HEK293 (cell line): ENCODE measurements at regions not wholly inside any gene's neighbourhood (a gene's known extent, or its start where the extent isn't known, plus 50 kb on each side); places are given as distances from the start of the nearest gene placed in this dataset.

Experiments used
- CTCF ChIA-PET: fragments of 350-600 bp; formaldehyde crosslinking; extraction: SDS; loops from one replicate; lab custom pipeline; 2021; ENCODE audit warnings: antibody characterized with exemption; lab: Yijun Ruan, JAX
- POLR2A ChIA-PET: fragments of 300-600 bp; formaldehyde crosslinking; extraction: SDS; loops from one replicate; lab custom pipeline; 2020; ENCODE audit warnings: antibody characterized with exemption, inconsistent platforms; lab: Yijun Ruan, JAX
- H3K27ac ChIP-seq: fragments of 200-500 bp; sonication (Bioruptor generic); 2 replicates; pipeline ENCODE4 v1.5.1; 2014; ENCODE audit warnings: low read depth, low read length, control low read depth, inconsistent platforms; ENCODE audit errors: extremely low read depth
- H3K36me3 ChIP-seq, 2 experiments: fragments of 200-500 bp in 1 of 2; sonication (Bioruptor generic) in 1 of 2; 1 replicate in 1 of 2; 2 replicates in 1 of 2; pipeline ENCODE4 v1.5.1; 2014 to 2017; ENCODE audit warnings: inconsistent platforms in 2 of 2, low read length in 2 of 2; ENCODE audit not compliant: control insufficient read depth in 2 of 2, insufficient read depth in 1 of 2
- H3K4me1 ChIP-seq: fragments of 200-500 bp; sonication (Bioruptor generic); 2 replicates; pipeline ENCODE4 v1.5.1; 2014; ENCODE audit warnings: mild to moderate bottlenecking, low read length, inconsistent platforms; ENCODE audit not compliant: control insufficient read depth, insufficient read depth
- H3K4me3 ChIP-seq: 2 replicates; pipeline ENCODE4 v1.5.1; 2011; ENCODE audit warnings: low read depth, mild to moderate bottlenecking, control low read depth, low read length, moderate library complexity
- H3K9me3 ChIP-seq: fragments of 200-500 bp; sonication (Bioruptor generic); 2 replicates; pipeline ENCODE4 v1.5.1; 2014; ENCODE audit warnings: low read depth, low read length, inconsistent platforms; ENCODE audit not compliant: control insufficient read depth, insufficient read depth
- AEBP2 ChIP-seq: fragments of 450-650 bp; formaldehyde crosslinking; IDR thresholded peaks from 2 replicates; pipeline ENCODE4 v1.5.1; 2016; ENCODE audit warnings: missing biosample characterization, missing genetic modification characterization, borderline replicate concordance
- GFI1B ChIP-seq: fragments of 450-650 bp; formaldehyde crosslinking; IDR thresholded peaks from 2 replicates; pipeline ENCODE4 v1.5.1; 2016; ENCODE audit warnings: missing biosample characterization, missing genetic modification characterization
- GLI2 ChIP-seq: fragments of 450-650 bp; formaldehyde crosslinking; IDR thresholded peaks from 2 replicates; pipeline ENCODE4; 2017; ENCODE audit warnings: missing biosample characterization, missing genetic modification characterization, low read depth, borderline replicate concordance
- GLI4 ChIP-seq: fragments of 450-650 bp; formaldehyde crosslinking; IDR thresholded peaks from 2 replicates; pipeline ENCODE4 v1.5.1; 2016; ENCODE audit warnings: missing biosample characterization, missing genetic modification characterization
- GLIS1 ChIP-seq: fragments of 450-650 bp; formaldehyde crosslinking; IDR thresholded peaks from 2 replicates; pipeline ENCODE4 v1.5.1; 2016; ENCODE audit warnings: missing biosample characterization, missing genetic modification characterization
- GLIS2 ChIP-seq: fragments of 450-650 bp; formaldehyde crosslinking; IDR thresholded peaks from 2 replicates; pipeline ENCODE4 v1.5.1; 2016; ENCODE audit warnings: missing biosample characterization, missing genetic modification characterization
- IKZF3 ChIP-seq: fragments of 450-650 bp; IDR thresholded peaks from 2 replicates; pipeline ENCODE4 v1.5.0; 2018; ENCODE audit warnings: missing biosample characterization, mild to moderate bottlenecking, missing genetic modification characterization, moderate library complexity
- KLF1 ChIP-seq: fragments of 450-650 bp; formaldehyde crosslinking; IDR thresholded peaks from 2 replicates; pipeline ENCODE4 v1.5.1; 2016; ENCODE audit warnings: missing biosample characterization, missing genetic modification characterization
- REPIN1 ChIP-seq: fragments of 450-650 bp; formaldehyde crosslinking; IDR thresholded peaks from 2 replicates; pipeline ENCODE4 v1.5.1; 2017; ENCODE audit warnings: missing biosample characterization, missing genetic modification characterization, low read depth
- SETDB1 ChIP-seq: IDR thresholded peaks from one replicate; pipeline ENCODE4 v1.6.1; 2017; ENCODE audit warnings: mild to moderate bottlenecking, low read length, moderate library complexity, mixed read lengths; ENCODE audit not compliant: insufficient read length
- TRIM28 ChIP-seq: IDR thresholded peaks from 2 replicates; pipeline ENCODE4 v1.6.1; 2011; ENCODE audit warnings: low read length, control low read depth, borderline replicate concordance
- ZIC2 ChIP-seq: fragments of 450-650 bp; formaldehyde crosslinking; IDR thresholded peaks from 2 replicates; pipeline ENCODE4 v1.5.1; 2016; ENCODE audit warnings: missing biosample characterization, missing genetic modification characterization
- ZNF10 ChIP-seq: fragments of 450-650 bp; formaldehyde crosslinking; IDR thresholded peaks from 2 replicates; pipeline ENCODE4 v1.5.1; 2017; ENCODE audit warnings: missing biosample characterization, missing genetic modification characterization
- ZNF202 ChIP-seq: fragments of 450-650 bp; formaldehyde crosslinking; IDR thresholded peaks from 2 replicates; pipeline ENCODE4 v1.5.1; 2016; ENCODE audit warnings: missing biosample characterization, missing genetic modification characterization, borderline replicate concordance
- ZNF239 ChIP-seq: fragments of 450-650 bp; formaldehyde crosslinking; IDR thresholded peaks from 2 replicates; pipeline ENCODE4 v1.5.1; 2016; ENCODE audit warnings: missing biosample characterization, missing genetic modification characterization
- ZNF311 ChIP-seq: fragments of 450-650 bp; formaldehyde crosslinking; IDR thresholded peaks from 2 replicates; pipeline ENCODE4 v1.5.1; 2017; ENCODE audit warnings: missing biosample characterization, missing genetic modification characterization, borderline replicate concordance
- ZNF335 ChIP-seq: fragments of 450-650 bp; formaldehyde crosslinking; conservative IDR thresholded peaks from 2 replicates; pipeline ENCODE4 v1.5.1; 2016; ENCODE audit warnings: missing biosample characterization, missing genetic modification characterization
- ZNF350 ChIP-seq: fragments of 450-650 bp; formaldehyde crosslinking; IDR thresholded peaks from 2 replicates; pipeline ENCODE4 v1.5.0; 2017; ENCODE audit warnings: missing biosample characterization, mild to moderate bottlenecking, missing genetic modification characterization
- ZNF558 ChIP-seq: fragments of 450-650 bp; formaldehyde crosslinking; IDR thresholded peaks from 2 replicates; pipeline ENCODE4 v1.5.1; 2016; ENCODE audit warnings: missing biosample characterization, missing genetic modification characterization
- ZNF560 ChIP-seq: fragments of 450-650 bp; formaldehyde crosslinking; IDR thresholded peaks from 2 replicates; pipeline ENCODE4 v1.5.1; 2017; ENCODE audit warnings: missing biosample characterization, missing genetic modification characterization, borderline replicate concordance
- ZNF639 ChIP-seq: fragments of 450-650 bp; formaldehyde crosslinking; IDR thresholded peaks from 2 replicates; pipeline ENCODE4 v1.5.1; 2016; ENCODE audit warnings: missing biosample characterization, missing genetic modification characterization
- ZNF658 ChIP-seq: fragments of 450-650 bp; formaldehyde crosslinking; IDR thresholded peaks from 2 replicates; pipeline ENCODE4; 2016; ENCODE audit warnings: missing biosample characterization, missing genetic modification characterization
- ZNF677 ChIP-seq: fragments of 450-650 bp; IDR thresholded peaks from 2 replicates; pipeline ENCODE4 v1.5.0; 2018; ENCODE audit warnings: missing biosample characterization, mild to moderate bottlenecking, missing genetic modification characterization, moderate library complexity
- ZNF704 ChIP-seq: fragments of 450-650 bp; formaldehyde crosslinking; IDR thresholded peaks from 2 replicates; pipeline ENCODE4 v1.5.1; 2016; ENCODE audit warnings: missing biosample characterization, missing genetic modification characterization
- ZNF830 ChIP-seq: fragments of 450-650 bp; IDR thresholded peaks from 2 replicates; pipeline ENCODE4 v1.5.0; 2018; ENCODE audit warnings: missing biosample characterization, missing genetic modification characterization, low read depth, mild to moderate bottlenecking, moderate library complexity
- TF ChIP-seq, protein P1 (sequence below): fragments of 450-650 bp; formaldehyde crosslinking; IDR thresholded peaks from 2 replicates; pipeline ENCODE4 v1.5.1; 2016; ENCODE audit warnings: missing biosample characterization, missing genetic modification characterization, borderline replicate concordance

DNA sequence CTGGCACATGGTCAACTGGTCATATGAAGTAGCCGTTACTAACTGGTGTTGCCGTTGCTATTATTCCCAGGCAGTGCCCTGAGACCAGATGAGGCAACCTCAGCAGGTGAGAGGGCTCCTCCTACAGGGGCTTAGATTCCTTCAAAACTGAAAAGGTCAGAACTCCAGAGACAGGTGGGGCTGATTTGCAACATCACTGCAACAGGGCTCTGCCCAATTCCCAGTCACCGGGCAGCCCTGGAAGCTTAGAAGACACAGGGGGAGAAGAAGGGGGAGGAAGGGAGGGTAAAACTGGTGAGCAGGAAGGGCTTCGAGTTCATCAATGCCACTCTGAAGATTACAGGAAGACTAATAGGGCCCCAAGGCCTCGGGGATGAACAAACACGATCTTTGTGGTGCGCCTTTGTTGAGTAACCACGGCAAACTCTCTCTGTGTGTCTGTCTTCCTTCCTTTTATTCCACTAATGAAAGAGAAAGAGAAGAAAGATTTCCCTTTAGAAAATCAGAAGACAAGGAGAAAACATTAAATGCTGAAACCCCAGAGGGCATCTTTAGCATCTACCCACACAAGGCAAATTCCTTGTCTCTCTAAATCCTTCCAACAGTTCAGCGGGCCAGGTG is 749.1 kb upstream of the TBX3 start:
- ChIA-PET CTCF (interaction anchor here (0.6 to 0.8 kb wide), 2 partner anchors 20 to 1467 kb away, joined by 3 to 4 read pairs; no protein-coding TSS in a partner anchor), POLR2A (no interaction called here)
- no peaks in the 10 kb centered on the region for H3K36me3 ChIP-seq
- TF ChIP-seq AEBP2 (tag by site-specific recombination) (no peak), ZNF639 (tag by site-specific recombination) (no peak), ZNF202 (tag by site-specific recombination) (no peak), ZNF658 (tag by site-specific recombination) (no peak), ZNF239 (tag by site-specific recombination) (no peak)
- no peaks in the 10 kb centered on the region for H3K4me1 ChIP-seq
- no peaks in the 10 kb centered on the region for H3K9me3 ChIP-seq
- no peak overlapping the region for H3K27ac ChIP-seq
- no peak overlapping the region for H3K4me3 ChIP-seq

- Histone ChIP-seq H3K9me3 (no peaks in the 10 kb centered on the region), H3K4me3 (no peak overlapping the region), H3K4me1 (no peaks in the 10 kb centered on the region), H3K36me3 (no peaks in the 10 kb centered on the region), H3K27ac (no peak overlapping the region)
- ChIA-PET CTCF (no interaction called here), POLR2A (no interaction called here)
- TF ChIP-seq KLF1 (tag by site-specific recombination) (no peak), ZNF335 (tag by site-specific recombination) (no peak)
These were observed 746.7 kb upstream of the TBX3 start for GRCh38 chr12:115430636-115431035.

GRCh38 chr12:115426732-115427131 is 742.8 kb upstream of the TBX3 start:
- no peaks in the 10 kb centered on the region for H3K36me3 ChIP-seq
- H3K4me3 ChIP-seq = no peak overlapping the region
- ChIA-PET CTCF (no interaction called here), POLR2A (no interaction called here)
- no peaks in the 10 kb centered on the region for H3K4me1 ChIP-seq
- H3K9me3 ChIP-seq = no peaks in the 10 kb centered on the region
- no peak overlapping the region for H3K27ac ChIP-seq
- TF ChIP-seq, protein P1, sequence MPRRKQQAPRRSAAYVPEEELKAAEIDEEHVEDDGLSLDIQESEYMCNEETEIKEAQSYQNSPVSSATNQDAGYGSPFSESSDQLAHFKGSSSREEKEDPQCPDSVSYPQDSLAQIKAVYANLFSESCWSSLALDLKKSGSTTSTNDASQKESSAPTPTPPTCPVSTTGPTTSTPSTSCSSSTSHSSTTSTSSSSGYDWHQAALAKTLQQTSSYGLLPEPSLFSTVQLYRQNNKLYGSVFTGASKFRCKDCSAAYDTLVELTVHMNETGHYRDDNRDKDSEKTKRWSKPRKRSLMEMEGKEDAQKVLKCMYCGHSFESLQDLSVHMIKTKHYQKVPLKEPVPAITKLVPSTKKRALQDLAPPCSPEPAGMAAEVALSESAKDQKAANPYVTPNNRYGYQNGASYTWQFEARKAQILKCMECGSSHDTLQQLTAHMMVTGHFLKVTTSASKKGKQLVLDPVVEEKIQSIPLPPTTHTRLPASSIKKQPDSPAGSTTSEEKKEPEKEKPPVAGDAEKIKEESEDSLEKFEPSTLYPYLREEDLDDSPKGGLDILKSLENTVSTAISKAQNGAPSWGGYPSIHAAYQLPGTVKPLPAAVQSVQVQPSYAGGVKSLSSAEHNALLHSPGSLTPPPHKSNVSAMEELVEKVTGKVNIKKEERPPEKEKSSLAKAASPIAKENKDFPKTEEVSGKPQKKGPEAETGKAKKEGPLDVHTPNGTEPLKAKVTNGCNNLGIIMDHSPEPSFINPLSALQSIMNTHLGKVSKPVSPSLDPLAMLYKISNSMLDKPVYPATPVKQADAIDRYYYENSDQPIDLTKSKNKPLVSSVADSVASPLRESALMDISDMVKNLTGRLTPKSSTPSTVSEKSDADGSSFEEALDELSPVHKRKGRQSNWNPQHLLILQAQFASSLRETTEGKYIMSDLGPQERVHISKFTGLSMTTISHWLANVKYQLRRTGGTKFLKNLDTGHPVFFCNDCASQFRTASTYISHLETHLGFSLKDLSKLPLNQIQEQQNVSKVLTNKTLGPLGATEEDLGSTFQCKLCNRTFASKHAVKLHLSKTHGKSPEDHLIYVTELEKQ (tag by site-specific recombination) = no peak
- TF ChIP-seq ZNF10 (tag by site-specific recombination) = no peak
- no peak for TF ChIP-seq ZNF311 (tag by site-specific recombination)
- TF ChIP-seq GLI2 (tag by site-specific recombination) = no peak
- no peak for TF ChIP-seq ZNF560 (tag by site-specific recombination)
- TF ChIP-seq GLIS2 (tag by site-specific recombination) = no peak
- peak; percentile 44; the same call in 1 of the 2 replicates for TF ChIP-seq ZIC2 (tag by site-specific recombination)
- TF ChIP-seq ZNF677 (tag by site-specific recombination) = no peak
- peak; percentile 24 for TF ChIP-seq SETDB1
- no peak for TF ChIP-seq TRIM28
- TF ChIP-seq GLIS1 (tag by site-specific recombination) = peak; percentile 27; the same call in 1 of the 2 replicates
- no peak for TF ChIP-seq ZNF830
- TF ChIP-seq ZNF558 (tag by site-specific recombination) = no peak
- TF ChIP-seq REPIN1 = no peak
- TF ChIP-seq IKZF3 (tag by site-specific recombination) = no peak
- TF ChIP-seq GFI1B (tag by site-specific recombination) = no peak
- TF ChIP-seq ZNF704 (tag by site-specific recombination) = no peak
- no peak for TF ChIP-seq GLI4
- no peak for TF ChIP-seq ZNF350 (tag by site-specific recombination)
